ENCODE measurements at regions not wholly inside any gene's neighbourhood (a gene's known extent, or its start where the extent isn't known, plus 50 kb on each side); places are given as distances from the start of the nearest gene placed in this dataset.
A peak's percentile ranks its signal among the peaks of the same experiment; 100 is the strongest.
"Not testable (repeated sequence)": the region's sequence is repeated elsewhere in the genome, so short reads cannot be mapped to it uniquely, and the experiment has no call there.

- DNase-seq (ENCODE audit: low read depth): no peak
Measured at GRCh38 chr6:69623357-69623756, 173.5 kb downstream of the LMBRD1 start.

DNA sequence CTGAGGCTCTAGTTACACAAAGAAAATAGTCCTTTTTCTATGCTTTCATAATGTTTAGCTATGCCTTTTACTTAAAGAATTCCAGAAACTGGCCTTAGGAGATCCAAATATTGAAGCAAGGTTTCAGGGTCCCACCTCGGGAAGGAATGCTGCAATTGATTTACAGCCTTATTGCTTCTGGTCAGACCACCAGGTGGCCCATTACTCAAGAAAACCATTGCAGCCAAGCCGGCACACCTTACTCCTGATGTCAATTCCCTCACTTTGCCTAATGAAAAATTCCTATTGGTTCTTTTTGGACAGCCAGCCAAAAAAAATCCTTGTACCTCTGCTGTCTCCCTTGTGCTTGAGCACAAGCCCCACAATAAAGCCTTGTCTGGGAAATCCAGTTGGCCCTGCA is 173.9 kb downstream of the LMBRD1 start:
- DNase-seq (ENCODE audit: low read depth): no peak

- DNase-seq (ENCODE audit: low read depth): no peak
Measured at GRCh38 chr6:69622230-69622629, 174.6 kb downstream of the LMBRD1 start.

GRCh38 chr6:69617163-69617562 is 179.6 kb downstream of the LMBRD1 start:
- DNase-seq (ENCODE audit: low read depth): no peak

- no peak for DNase-seq (ENCODE audit: low read depth)
Measured at GRCh38 chr6:69609836-69610472, 186.9 kb downstream of the LMBRD1 start.

DNA sequence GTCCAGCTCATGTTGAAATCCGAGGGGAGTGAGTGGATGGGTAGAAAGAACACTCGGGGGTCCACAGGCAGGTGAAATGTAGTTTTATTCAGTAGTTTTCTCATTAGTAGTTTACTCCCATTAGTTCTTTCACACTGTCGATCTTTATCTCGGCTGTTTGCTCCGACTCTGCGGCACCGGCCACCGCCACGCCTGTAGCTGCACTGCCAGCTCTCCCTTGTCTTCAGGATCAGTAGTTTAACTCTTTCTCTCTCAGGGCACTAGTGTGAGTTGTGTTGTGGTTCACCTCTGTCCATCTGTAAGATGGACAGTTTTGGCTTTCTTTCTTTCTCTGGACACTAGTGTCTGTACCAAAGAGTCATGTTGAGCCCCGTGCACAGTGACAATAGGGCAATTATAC is 195.7 kb downstream of the LMBRD1 start:
- DNase-seq (ENCODE audit: low read depth): no peak

- DNase-seq (ENCODE audit: low read depth): no peak
Measured at GRCh38 chr6:69594405-69594804, 202.4 kb downstream of the LMBRD1 start.

DNA sequence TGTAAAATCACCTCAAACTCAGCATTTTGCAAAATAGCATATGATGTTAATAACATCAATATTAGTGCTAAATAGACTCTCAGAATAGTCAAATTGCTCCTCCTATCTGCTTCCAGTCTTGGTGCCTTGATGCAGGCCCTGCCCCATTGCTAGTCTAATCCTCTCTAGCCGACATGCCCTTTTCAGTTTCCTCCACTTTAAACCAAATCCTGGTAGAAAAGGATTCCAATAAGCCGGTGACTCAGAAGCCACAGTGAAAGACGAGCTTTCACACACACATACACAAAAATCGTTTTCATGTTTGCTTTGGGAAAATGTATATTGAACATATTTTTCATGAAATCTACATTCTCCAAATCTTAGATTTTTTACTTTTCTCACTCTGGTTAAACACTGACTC is 203.1 kb downstream of the LMBRD1 start:
- DNase-seq (ENCODE audit: low read depth): no peak

DNA sequence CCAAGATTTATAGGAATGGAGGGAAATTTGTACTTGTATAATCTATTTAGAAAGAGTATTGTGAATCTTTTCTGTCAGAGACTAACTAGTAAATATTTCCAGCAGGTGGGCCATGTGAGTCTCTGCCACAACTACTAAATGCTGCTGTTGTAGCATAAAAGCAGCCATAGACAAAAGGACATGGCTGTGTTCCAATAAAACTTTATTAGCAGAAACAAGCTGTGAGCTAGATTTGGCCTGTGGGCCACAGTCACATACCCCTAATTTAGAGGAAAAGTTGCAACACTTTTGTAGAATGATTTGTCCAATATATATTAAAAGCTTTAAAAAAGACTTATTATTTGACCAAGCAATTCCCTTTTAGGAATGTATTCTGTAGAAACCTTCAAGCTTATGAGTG is 207.2 kb downstream of the LMBRD1 start:
- DNase-seq (ENCODE audit: low read depth): no peak

GRCh38 chr6:69584913-69585729 is 211.7 kb downstream of the LMBRD1 start:
- DNase-seq (ENCODE audit: low read depth): peak; percentile 1

- DNase-seq (ENCODE audit: low read depth): no peak
Measured at GRCh38 chr6:69584536-69584912, 212.3 kb downstream of the LMBRD1 start.

DNA sequence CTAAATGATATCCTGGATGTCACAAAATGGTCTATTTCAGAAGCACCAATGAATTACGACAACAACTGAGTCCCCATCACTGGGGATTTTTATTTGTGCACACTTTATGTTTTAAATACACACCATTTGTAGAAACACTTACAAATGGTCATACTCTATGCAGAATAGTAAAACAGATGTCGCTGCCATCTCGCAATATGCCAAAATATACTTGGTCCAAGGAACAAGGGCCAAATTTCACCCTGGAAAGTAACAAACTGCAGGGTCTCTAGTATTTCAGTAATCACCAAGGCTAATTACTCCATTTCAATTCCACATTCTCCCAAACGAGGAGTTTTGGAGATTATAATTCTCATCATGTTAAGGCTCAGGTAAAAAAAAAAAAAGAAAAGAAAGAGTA is 215.2 kb downstream of the LMBRD1 start:
- no peak for DNase-seq (ENCODE audit: low read depth)

- no peak for DNase-seq (ENCODE audit: low read depth)
Measured at GRCh38 chr6:69580706-69581105, 216.1 kb downstream of the LMBRD1 start.

- DNase-seq (ENCODE audit: low read depth): no peak
Measured at GRCh38 chr6:69578361-69578890, 218.4 kb downstream of the LMBRD1 start.

- DNase-seq (ENCODE audit: low read depth): no peak
Measured at GRCh38 chr6:69571234-69571633, 225.6 kb downstream of the LMBRD1 start.

- no peak for DNase-seq (ENCODE audit: low read depth)
Measured at GRCh38 chr6:69570106-69570505, 226.7 kb downstream of the LMBRD1 start.

DNA sequence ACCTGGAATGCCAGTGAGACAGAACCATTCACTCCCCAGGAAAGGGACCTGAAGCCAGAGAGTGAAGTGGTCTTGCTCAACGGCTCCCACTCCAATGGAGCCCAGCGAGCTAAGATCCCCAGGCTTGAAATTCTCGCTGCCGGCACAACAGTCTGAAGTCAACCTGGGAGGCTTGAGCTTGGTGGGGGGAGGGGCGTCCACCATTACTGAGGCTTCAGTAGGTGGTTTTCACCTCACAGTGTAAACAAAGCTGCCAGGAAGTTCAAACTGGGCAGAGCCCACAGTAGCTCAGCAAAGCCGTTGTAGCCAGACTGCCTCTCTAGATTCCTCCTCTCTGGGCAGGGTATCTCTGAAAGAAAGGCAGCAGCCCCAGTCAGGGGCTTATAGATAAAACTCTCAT is 236.2 kb downstream of the LMBRD1 start:
- not testable (repeated sequence) for DNase-seq (ENCODE audit: low read depth)

DNA sequence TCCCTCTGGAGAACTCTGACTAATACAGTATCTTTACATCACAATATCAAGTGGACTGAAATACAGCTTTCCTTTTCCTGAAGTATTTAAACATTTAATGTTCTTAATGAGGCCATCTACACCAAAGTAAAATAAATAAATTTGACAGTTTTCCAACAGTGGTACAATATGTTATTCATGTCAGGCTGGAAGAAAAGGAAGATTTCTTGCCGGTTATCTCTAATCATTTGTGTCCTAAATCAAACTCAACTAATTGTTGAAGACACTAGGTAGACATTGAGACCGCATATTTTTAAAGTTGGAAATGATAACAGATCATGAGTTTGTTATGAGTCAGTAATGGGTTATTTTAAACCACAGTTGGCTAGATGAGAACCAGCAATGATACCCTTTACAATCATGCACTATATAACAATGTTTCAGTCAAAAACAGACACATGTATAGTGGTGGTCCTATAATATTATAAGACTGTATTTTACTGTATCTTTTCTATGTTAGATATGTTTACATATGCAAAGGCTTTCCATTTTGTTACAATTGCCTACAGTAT is 241.6 kb downstream of the LMBRD1 start:
- DNase-seq (ENCODE audit: low read depth): no peak

DNA sequence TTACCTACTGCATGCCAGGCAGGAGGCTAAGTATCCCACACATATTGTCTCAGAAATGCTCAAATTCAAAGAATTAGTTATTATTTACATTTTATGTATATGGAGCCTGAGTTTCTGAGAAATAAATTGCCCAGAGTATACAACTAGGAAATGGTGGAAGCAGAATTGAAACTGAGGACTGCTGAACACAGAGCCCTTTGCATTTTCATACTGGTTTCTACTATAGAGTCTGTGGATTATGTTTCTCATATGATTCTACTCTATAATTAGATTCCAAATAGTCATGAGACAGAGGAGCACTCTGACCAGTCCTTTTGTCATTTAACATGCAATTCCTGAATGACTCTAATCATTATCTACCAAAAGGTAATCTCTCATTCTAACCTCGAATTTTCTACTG is 254.3 kb downstream of the LMBRD1 start:
- DNase-seq (ENCODE audit: low read depth): no peak

DNA sequence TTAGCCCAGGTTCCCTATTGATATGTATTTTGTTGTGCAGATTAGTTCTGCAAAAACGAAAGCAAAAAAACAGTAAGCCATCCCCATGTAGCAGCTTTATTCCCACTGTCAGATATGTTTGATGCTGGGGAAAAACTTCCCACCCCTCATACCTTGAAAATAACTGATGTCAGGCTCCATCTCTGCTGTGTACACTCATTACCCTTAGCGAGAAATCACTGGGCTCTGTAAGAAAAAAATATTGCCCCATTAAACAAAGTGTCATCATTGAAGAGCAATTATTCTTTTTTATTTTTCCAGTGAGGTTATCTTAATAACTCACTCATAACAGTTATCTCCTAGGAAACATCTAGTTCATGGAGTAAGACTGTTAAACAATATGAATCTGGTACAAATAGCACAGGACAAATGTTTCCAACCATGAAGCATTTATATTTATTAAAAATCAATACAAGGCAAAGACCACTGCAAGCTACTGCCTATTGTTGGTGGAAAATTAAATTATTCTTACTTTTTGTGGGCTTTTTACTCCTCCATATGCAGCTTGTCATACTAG is 268.8 kb downstream of the LMBRD1 start:
- DNase-seq (ENCODE audit: low read depth): no peak

DNA sequence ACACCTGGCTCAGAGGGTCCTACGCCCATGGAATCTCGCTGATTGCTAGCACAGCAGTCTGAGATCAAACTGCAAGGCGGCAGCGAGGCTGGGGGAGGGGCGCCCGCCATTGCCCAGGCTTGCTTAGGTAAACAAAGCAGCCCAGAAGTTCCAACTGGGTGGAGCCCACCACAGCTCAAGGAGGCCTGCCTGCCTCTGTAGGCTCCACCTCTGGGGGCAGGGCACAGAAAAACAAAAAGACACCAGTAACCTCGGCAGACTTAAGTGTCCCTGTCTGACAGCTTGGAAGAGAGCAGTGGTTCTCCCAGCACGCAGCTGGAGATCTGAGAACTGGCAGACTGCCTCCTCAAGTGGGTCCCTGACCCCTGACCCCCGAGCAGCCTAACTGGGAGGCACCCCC is 281.3 kb downstream of the LMBRD1 start:
- DNase-seq (ENCODE audit: low read depth): not testable (repeated sequence)

- no peak for DNase-seq (ENCODE audit: low read depth)
Measured at GRCh38 chr6:69494595-69494994, 302.2 kb downstream of the LMBRD1 start.

DNA sequence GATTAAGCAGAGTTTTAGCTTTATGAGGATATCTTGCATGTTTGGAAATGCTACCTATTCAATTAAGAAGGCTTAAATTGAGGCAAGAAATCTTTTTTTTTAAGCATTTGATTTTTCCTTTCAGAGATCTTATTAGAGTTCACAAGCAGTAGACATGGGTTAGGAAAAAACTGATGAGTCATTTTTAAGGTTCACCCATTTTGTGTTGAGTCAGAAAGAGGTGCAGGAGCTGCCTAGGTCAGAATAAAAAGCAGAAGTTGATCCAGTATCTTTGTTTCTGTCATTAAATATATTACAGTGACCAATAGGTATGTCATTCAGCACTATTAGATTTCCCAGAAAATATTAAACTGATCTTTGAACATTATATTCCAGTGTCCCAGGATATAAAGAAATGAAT is 306.8 kb downstream of the LMBRD1 start:
- no peak for DNase-seq (ENCODE audit: low read depth)
